SK-N-SH (cell line): ENCODE measurements at regions not wholly inside any gene's neighbourhood (a gene's known extent, or its start where the extent isn't known, plus 50 kb on each side); places are given as distances from the start of the nearest gene placed in this dataset.

Experiments used
- CTCF ChIP-seq: fragments of 200-600 bp; sonication (generic); IDR thresholded peaks from 2 replicates; pipeline ENCODE4 v1.6.1; 2017; ENCODE audit warnings: antibody characterized with exemption, mild to moderate bottlenecking, moderate library complexity
- MAX ChIP-seq: IDR thresholded peaks from 2 replicates; pipeline ENCODE4 v1.4.0; 2012; ENCODE audit warnings: low read depth
- POLR2AphosphoS5 ChIP-seq: IDR thresholded peaks from 2 replicates; pipeline ENCODE4 v1.6.1; 2012; ENCODE audit warnings: low read depth, low read length
- REST ChIP-seq: IDR thresholded peaks from 2 replicates; pipeline ENCODE4 v1.6.1; 2012; ENCODE audit warnings: mild to moderate bottlenecking, low read depth, low read length, moderate library complexity
- TAF1 ChIP-seq: IDR thresholded peaks from 2 replicates; pipeline ENCODE4 v1.6.1; 2012; ENCODE audit warnings: low read depth, mild to moderate bottlenecking, low read length, moderate library complexity, borderline replicate concordance
- ZBTB33 ChIP-seq: IDR thresholded peaks from 2 replicates; pipeline ENCODE4 v1.4.0; 2012; ENCODE audit warnings: low read depth, borderline replicate concordance

- no peak for TF ChIP-seq POLR2AphosphoS5
- TF ChIP-seq TAF1: no peak
- TF ChIP-seq CTCF: no peak
- no peak for TF ChIP-seq MAX
- no peak for TF ChIP-seq ZBTB33
- no peak for TF ChIP-seq REST
Observed at GRCh38 chr6:54602591-54602990, 244.0 kb upstream of the FAM83B start.
